Panc1 (cell line): ENCODE measurements at regions not wholly inside any gene's neighbourhood (a gene's known extent, or its start where the extent isn't known, plus 50 kb on each side); places are given as distances from the start of the nearest gene placed in this dataset.

Source experiments
- CTCF ChIP-seq: fragments of 450-650 bp; IDR thresholded peaks from 2 replicates; pipeline ENCODE4 v1.5.1; 2017; ENCODE audit warnings: mild to moderate bottlenecking
- SIN3A ChIP-seq: IDR thresholded peaks from 2 replicates; pipeline ENCODE4 v1.6.1; 2012; ENCODE audit warnings: low read depth, mild to moderate bottlenecking, low read length, moderate library complexity, borderline replicate concordance; ENCODE audit not compliant: insufficient read depth

- TF ChIP-seq CTCF (no peak), SIN3A (no peak)
Observed at GRCh38 chr13:59522652-59523051, 641.1 kb downstream of the DIAPH3 start.
